Thyroid gland (tissue), 4 donors: ENCODE measurements at regions not wholly inside any gene's neighbourhood (a gene's known extent, or its start where the extent isn't known, plus 50 kb on each side); places are given as distances from the start of the nearest gene placed in this dataset.

Source experiments
- POLR2A ChIP-seq, 2 donors: fragments of 450-650 bp; IDR thresholded peaks; one replicate each; pipeline ENCODE4 v1.6.1; 2017; ENCODE audit warnings: antibody characterized with exemption in 2 of 2, mild to moderate bottlenecking in 2 of 2, moderate library complexity in 1 of 2
- TF ChIP-seq, protein P1 (sequence below), 6 experiments: fragments of 200-600 bp in 3 of 6; fragments of 450-650 bp in 3 of 6; sonication (generic) in 3 of 6; IDR thresholded peaks; one replicate each; pipeline ENCODE4 v1.5.1; 2016 to 2019; ENCODE audit warnings: antibody characterized with exemption in 6 of 6, mild to moderate bottlenecking in 2 of 6, inconsistent platforms in 1 of 6, moderate library complexity in 1 of 6

DNA sequence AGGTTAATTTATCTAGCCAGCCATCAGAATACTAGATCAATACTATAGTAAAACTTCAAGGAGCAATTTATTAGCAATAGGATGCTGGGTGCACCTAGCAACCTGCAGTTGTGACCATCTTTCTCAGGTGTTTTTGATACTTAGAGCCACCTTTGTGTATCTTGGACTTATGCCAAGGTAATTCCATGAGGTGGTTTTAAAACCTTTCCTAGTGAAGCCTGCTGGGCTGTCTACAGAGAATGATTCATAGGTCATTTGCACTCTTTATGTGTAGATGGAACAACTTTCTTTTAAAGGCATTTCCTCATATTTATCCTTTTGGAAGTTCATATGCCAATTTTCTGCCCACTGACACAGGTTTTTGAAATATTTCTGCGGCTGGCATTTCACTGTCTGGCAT, 1030.1 kb upstream of the POU3F3 start:
- TF ChIP-seq, protein P1, sequence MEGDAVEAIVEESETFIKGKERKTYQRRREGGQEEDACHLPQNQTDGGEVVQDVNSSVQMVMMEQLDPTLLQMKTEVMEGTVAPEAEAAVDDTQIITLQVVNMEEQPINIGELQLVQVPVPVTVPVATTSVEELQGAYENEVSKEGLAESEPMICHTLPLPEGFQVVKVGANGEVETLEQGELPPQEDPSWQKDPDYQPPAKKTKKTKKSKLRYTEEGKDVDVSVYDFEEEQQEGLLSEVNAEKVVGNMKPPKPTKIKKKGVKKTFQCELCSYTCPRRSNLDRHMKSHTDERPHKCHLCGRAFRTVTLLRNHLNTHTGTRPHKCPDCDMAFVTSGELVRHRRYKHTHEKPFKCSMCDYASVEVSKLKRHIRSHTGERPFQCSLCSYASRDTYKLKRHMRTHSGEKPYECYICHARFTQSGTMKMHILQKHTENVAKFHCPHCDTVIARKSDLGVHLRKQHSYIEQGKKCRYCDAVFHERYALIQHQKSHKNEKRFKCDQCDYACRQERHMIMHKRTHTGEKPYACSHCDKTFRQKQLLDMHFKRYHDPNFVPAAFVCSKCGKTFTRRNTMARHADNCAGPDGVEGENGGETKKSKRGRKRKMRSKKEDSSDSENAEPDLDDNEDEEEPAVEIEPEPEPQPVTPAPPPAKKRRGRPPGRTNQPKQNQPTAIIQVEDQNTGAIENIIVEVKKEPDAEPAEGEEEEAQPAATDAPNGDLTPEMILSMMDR (IDR thresholded peaks at IDR 0.05), result no peak
- TF ChIP-seq POLR2A (IDR thresholded peaks at IDR 0.05), result no peak
